GM12878 (cell line): ENCODE measurements at regions not wholly inside any gene's neighbourhood (a gene's known extent, or its start where the extent isn't known, plus 50 kb on each side); places are given as distances from the start of the nearest gene placed in this dataset.

Experiments used
- ATAC-seq: fragments of 200-7000 bp; cut with Tn5 transposase; 3 replicates; pipeline ENCODE4 v1.9.1; 2020; ENCODE audit warnings: mild to moderate bottlenecking, moderate library complexity
- BruUV-seq: library from RNA; stranded (reverse); fragments of 400-500 nt; replicated peaks from 2 replicates; lab custom pipeline; 2021; lab: Mats Ljungman, UMichigan
- CTCF ChIA-PET: fragments of 300-600 bp; sonication (Branson Sonifier 250); formaldehyde crosslinking; extraction: SDS; loops from one replicate; lab custom pipeline; 2021; ENCODE audit warnings: inconsistent platforms; lab: Yijun Ruan, JAX
- POLR2A ChIA-PET: fragments of 350-600 bp; formaldehyde crosslinking; extraction: SDS; loops from one replicate; lab custom pipeline; 2021; ENCODE audit warnings: inconsistent platforms; lab: Charles Lee
- RAD21 ChIA-PET: fragments of 300-600 bp; sonication (Branson Sonifier 250); formaldehyde crosslinking; loops from one replicate; lab custom pipeline; 2023; ENCODE audit warnings: antibody characterized with exemption; ENCODE audit not compliant: unreplicated experiment; lab: Charles Lee
- SMC1A ChIA-PET: fragments of 300-600 bp; sonication (Branson Sonifier 250); formaldehyde crosslinking; loops from one replicate; lab custom pipeline; 2023; ENCODE audit not compliant: unreplicated experiment, uncharacterized antibody; lab: Charles Lee
- DNase-seq: peaks from one replicate; pipeline ENCODE4 v3.0.0-alpha.2; 2011; ENCODE audit warnings: low read depth, low spot score
- FAIRE-seq: peaks from 3 replicates; lab custom pipeline; 2011; peaks lifted over from hg19 to GRCh38; lab: Jason Lieb, UNC
- H2AFZ ChIP-seq: 2 replicates; pipeline ENCODE4 v1.6.0; 2011; ENCODE audit warnings: low read depth, low read length, control low read depth; ENCODE audit not compliant: control insufficient read depth
- H3K27ac ChIP-seq: 2 replicates; pipeline ENCODE4 v1.5.1; 2011; ENCODE audit warnings: control low read depth; ENCODE audit not compliant: control insufficient read depth, insufficient read depth
- H3K27me3 ChIP-seq, 2 experiments: replicated peaks in 1 of 2; 2 replicates each; pipeline versions ENCODE4 v1.6.0 to v1.6.1; 2011; ENCODE audit warnings: low read length in 1 of 2; ENCODE audit not compliant: control insufficient read depth in 2 of 2, insufficient read depth in 2 of 2
- H3K36me3 ChIP-seq, 2 experiments: 2 replicates each; pipeline ENCODE4 v1.5.1; 2011; ENCODE audit warnings: low read length in 1 of 2; ENCODE audit not compliant: control insufficient read depth in 2 of 2, insufficient read depth in 2 of 2
- H3K4me1 ChIP-seq: 2 replicates; pipeline ENCODE4 v1.6.1; 2011; ENCODE audit warnings: mild to moderate bottlenecking, low read length, moderate library complexity, mixed read lengths; ENCODE audit not compliant: control insufficient read depth, insufficient read depth
- H3K4me2 ChIP-seq: 2 replicates; pipeline ENCODE4 v1.6.0; 2011; ENCODE audit warnings: control low read depth; ENCODE audit not compliant: control insufficient read depth, insufficient read depth
- H3K4me3 ChIP-seq: fragments of 200-600 bp; sonication (generic); 2 replicates; pipeline ENCODE4 v1.5.1; 2016
- H3K79me2 ChIP-seq: 2 replicates; pipeline ENCODE4 v1.6.0; 2011; ENCODE audit warnings: low read length; ENCODE audit not compliant: control insufficient read depth, insufficient read depth
- H3K9ac ChIP-seq: 2 replicates; pipeline ENCODE4 v1.8.0; 2011; ENCODE audit warnings: low read length, control low read depth, mixed read lengths; ENCODE audit not compliant: control insufficient read depth, insufficient read depth
- H3K9me3 ChIP-seq: replicated peaks from 3 replicates; pipeline ENCODE4 v1.5.1; 2011; ENCODE audit warnings: mild to moderate bottlenecking, low read length; ENCODE audit not compliant: control insufficient read depth, insufficient read depth
- H4K20me1 ChIP-seq: 2 replicates; pipeline ENCODE4 v1.6.0; 2011; ENCODE audit not compliant: control insufficient read depth, insufficient read depth
- FOXK2 ChIP-seq: fragments of 450-650 bp; IDR thresholded peaks from 2 replicates; pipeline ENCODE4 v1.6.1; 2017; ENCODE audit warnings: mild to moderate bottlenecking, moderate library complexity
- HCFC1 ChIP-seq: fragments of 150-350 bp; IDR thresholded peaks from 2 replicates; pipeline ENCODE4 v1.6.1; 2014; ENCODE audit warnings: low read length
- JUND ChIP-seq: IDR thresholded peaks from 2 replicates; pipeline ENCODE4 v1.6.1; 2012; ENCODE audit warnings: low read depth, mild to moderate bottlenecking, low read length, improper control_type of control experiment, moderate library complexity
- MAX ChIP-seq: IDR thresholded peaks from 2 replicates; pipeline ENCODE4 v1.6.1; 2012; ENCODE audit warnings: low read depth, low read length, improper control_type of control experiment
- RELB ChIP-seq: fragments of 450-650 bp; IDR thresholded peaks from 2 replicates; pipeline ENCODE4 v1.6.1; 2017; ENCODE audit warnings: low read depth, mild to moderate bottlenecking, moderate library complexity
- USF1 ChIP-seq: IDR thresholded peaks from 2 replicates; pipeline ENCODE4 v1.6.1; 2011; ENCODE audit warnings: borderline replicate concordance, low read depth, mild to moderate bottlenecking, moderate library complexity, mixed read lengths, low read length; ENCODE audit not compliant: insufficient read depth; ENCODE audit errors: extremely low read length
- YBX1 ChIP-seq: fragments of 450-650 bp; IDR thresholded peaks from 2 replicates; pipeline ENCODE4 v1.6.1; 2016; ENCODE audit warnings: antibody characterized with exemption
- WGBS: methylation state at CpG from one replicate; pipeline ENCODE4 v1.1.6; 2016; ENCODE audit warnings: low lambda C conversion rate; ENCODE audit not compliant: insufficient replicate concordance, insufficient coverage; ENCODE audit errors: missing lambda C conversion rate; 5-methylcytosine and 5-hydroxymethylcytosine counted together
- in situ Hi-C: fragments of 300-500 bp; cut with MboI; formaldehyde crosslinking; loops from 9 replicates; pipeline ENCODE4 v1.14.3; 2018; ENCODE audit warnings: mixed read lengths
- intact Hi-C: fragments of 100-400 bp; cut with micrococcal nuclease; formaldehyde crosslinking; loops from one replicate; pipeline ENCODE4 v1.14.2; 2022; ENCODE audit not compliant: unreplicated experiment

- ChIA-PET SMC1A (no interaction called here), RAD21 (no interaction called here), CTCF (interaction anchor here (0.9 kb wide), 1 partner anchor 30 kb away, joined by 3 read pairs; no protein-coding TSS in a partner anchor), POLR2A (interaction anchor here (0.6 kb wide), 1 partner anchor 892 kb away, joined by 3 read pairs; no protein-coding TSS in a partner anchor)
- DNase-seq (no peak), FAIRE-seq (no peak), ATAC-seq (no peak)
- no peaks in the 10 kb centered on the region for H4K20me1 ChIP-seq
- no peak for TF ChIP-seq FOXK2
- no peak for TF ChIP-seq JUND
- TF ChIP-seq YBX1, result no peak
- TF ChIP-seq MAX, result no peak
- TF ChIP-seq USF1, result no peak
- TF ChIP-seq RELB, result no peak
- no peak for TF ChIP-seq HCFC1
- H3K4me1 ChIP-seq, result no peaks in the 10 kb centered on the region; the same call in 1 of the 2 replicates
- no peaks in the 10 kb centered on the region for H3K36me3 ChIP-seq
- no peak overlapping the region for H3K4me2 ChIP-seq
- no peaks in the 10 kb centered on the region for H3K79me2 ChIP-seq
- intact Hi-C loops (no loop called here), in situ Hi-C loops (no loop called here)
- no peak overlapping the region for H3K9ac ChIP-seq
- H3K4me3 ChIP-seq, result no peak overlapping the region
- H2AFZ ChIP-seq, result no peak overlapping the region
- no TSS peak for BruUV-seq
- WGBS, result 40% methylated on average over 4 of the region's 4 CpGs
- peaks cover 0 to 2% of the 10 kb centered on the region in 2 experiments; a peak in 2 of 4 replicates for H3K27me3 ChIP-seq
- no peaks in the 10 kb centered on the region for H3K9me3 ChIP-seq
- H3K27ac ChIP-seq, result no peak overlapping the region
Measured at GRCh38 chr10:71141528-71141927, 70.8 kb upstream of the UNC5B start.
